ENCODE measurements at regions not wholly inside any gene's neighbourhood (a gene's known extent, or its start where the extent isn't known, plus 50 kb on each side); places are given as distances from the start of the nearest gene placed in this dataset.

- no peak for DNase-seq
These were observed 212.2 kb upstream of the FAT1 start for GRCh38 chr4:186935901-186936300.

DNA sequence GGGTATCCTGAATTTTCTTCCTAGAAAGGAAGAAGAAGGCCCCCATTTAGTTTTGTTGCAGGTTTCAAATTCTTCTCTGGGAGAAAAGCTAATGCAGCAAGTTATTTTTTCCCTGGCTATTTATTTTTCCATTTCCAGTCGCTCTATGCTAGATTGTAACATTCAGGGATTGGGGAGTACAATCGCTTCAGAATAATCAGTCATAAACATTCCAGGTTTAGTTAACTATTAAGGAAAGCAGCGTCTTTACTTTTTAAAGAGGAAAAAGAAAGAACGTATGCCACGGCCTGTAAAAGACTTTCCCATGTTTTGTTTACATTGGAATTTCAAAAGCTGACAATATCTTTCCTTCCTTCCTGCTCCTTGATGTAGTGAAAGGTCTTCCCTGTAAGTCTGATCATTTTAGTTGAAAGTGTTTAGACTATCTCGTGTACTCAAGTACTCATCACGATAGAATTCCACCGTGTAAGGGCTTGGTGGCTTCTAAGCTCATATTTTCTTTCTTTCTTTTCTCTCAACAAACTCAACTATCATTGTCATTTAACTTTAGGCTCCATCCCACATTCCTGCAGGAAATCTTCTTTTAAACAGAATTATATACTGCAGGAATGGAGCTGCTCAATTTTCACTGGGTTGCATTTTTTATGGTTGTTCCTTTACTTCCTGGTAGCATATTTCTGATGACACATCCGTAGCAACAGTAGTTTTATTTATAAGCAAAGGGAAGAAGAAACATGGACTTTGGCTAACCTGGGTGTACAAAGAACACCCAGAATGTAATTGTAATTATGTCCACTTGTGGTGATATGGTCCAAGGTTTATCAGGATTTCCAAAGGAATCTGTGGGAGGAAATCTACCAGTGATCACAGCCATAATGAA is 213.1 kb upstream of the FAT1 start:
- DNase-seq: no peak

GRCh38 chr4:186939226-186939625 is 215.6 kb upstream of the FAT1 start:
- DNase-seq: peak; percentile 8 to 30

GRCh38 chr4:186939766-186940165 is 216.1 kb upstream of the FAT1 start:
- DNase-seq: peak; percentile 73 to 82

GRCh38 chr4:186940476-186940875 is 216.8 kb upstream of the FAT1 start:
- no peak for DNase-seq

DNA sequence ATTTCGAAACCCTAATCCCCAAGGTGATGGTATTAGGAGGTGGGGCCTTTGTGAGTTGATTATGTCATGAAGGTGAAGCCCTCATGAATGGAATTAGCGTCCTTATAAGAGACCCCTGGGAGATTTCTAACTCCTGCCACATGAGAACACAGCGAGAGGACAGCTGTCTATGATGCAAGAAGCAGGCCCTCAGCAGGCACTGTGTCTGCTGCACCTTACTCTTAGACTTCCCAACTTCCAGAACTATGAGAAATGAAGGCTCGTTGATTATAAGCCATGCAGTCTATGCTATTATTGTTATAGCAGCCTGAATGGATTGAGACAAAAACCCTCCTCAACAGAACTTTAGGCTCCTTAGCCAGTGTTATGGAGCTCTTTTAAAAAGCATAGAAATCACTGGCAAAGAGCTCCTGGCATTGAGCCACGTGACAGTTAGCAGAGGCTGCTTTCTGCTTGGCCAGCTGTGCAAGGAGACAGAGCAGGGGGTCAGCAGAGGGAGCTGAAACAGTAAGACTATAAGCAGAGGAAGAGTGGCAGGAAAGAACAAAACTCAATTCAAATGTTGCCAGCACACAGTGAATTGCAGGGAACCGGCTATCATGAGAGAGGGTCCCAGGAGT is 219.2 kb upstream of the FAT1 start:
- DNase-seq: no peak

- DNase-seq: no peak
These were observed 219.8 kb upstream of the FAT1 start for GRCh38 chr4:186943411-186943810.

- no peak for DNase-seq
These were observed 222.5 kb upstream of the FAT1 start for GRCh38 chr4:186946136-186946535.

DNA sequence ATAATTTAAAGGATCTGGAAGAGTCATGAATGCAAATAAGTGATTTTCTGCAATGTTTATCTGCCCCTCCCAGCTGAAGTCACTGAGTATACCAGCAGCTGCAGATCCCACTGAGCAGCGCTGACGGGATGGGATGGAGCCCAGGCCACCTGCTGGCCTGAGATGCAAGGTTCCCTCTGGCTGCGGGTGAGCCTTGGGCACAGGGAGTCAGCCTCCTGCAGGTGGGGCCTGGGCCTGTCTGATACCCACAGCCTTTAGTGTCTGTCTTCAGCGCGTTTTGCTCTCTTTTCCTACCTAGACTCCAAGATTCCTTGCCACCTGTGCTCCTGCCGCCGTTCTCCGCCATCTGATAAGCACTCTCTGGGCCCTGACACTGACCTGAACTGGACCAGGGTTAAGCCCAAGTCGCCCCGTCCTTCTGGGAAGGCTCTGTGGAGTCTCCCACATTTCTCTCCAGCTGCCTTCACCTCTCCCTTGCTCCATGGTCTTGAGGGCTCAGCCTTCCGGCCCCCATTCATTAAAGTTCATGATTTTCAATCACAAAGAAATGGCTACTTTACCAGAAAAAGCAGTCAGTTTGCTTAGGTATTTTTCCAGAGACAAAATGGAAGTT is 223.1 kb upstream of the FAT1 start:
- no peak for DNase-seq

DNA sequence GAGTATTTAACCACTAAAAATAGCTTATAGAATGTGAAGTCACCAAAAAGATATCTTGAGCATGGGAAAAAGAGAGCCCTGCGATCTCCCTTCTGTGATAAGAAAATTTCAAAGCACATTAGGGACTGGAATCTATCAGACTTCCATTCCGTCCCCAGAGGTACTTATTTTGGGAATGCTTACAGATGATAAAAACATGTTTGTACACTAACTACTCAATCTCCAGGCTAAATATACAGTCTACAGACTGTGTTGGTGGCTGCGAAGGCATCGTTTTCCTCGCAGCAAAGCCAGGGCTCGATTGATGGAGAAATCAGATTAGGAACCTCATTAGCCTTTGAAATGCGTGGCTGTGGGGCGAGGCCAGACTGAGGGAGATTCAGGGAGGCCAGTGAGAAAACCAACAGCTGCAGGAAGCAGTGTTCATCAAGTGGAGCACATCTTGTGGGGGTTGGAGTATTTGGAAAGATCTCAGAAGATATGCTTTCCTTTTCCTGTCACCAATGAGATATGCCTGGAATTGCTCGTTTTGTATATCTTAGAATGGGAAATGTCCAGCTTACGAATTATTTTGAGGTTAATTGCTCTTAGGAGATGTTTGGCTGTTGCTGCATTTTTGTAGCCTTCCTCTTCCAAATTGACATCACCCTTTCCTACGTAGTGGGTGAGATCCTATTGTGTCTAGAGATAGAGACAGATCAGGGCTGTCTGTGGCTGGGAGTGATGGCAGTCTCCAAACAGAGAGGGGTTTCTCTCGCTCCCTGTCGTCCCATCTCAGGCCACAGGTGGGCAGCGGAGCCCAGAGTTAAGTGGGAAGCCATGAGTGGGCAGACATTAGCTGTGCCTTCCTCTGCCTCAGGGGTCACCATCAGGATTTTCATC is 224.9 kb upstream of the FAT1 start:
- DNase-seq: peak; percentile 7 to 17

DNA sequence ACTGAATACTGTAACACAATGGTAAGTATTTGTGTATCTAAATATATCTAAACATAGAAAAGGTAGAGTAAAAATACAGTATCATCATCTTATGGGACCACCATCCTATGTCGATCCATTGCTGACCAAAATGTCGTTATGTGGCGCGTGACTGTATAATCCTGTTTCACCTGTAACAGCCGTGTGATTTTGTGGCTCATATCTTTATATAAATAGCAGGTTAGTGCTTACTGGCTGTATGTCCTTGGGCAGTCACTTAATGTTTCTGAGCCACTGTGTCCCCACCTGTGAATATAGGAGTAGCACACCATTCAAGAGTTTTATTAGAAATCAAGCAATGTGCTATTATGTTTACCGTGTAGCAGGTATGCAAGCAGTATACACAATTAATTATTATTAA is 226.2 kb upstream of the FAT1 start:
- no peak for DNase-seq

DNA sequence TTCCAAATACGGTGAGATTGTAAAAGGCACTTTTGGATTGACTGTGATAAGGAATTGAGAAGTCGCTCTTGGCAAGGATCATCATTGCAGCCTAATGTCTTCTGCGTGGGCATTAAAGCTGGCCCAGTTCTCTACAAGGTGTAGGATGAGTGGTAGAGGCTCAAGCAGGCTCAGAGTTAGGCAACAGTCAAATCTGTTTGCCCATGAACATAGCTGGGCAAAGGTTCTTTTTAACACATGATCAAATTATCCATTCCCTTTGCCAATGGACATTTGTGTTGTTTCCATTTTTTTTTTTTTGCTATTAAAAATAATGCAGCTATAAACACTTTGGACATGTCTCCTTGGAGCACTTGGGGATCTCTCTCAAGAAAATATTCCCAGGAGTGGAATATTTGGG is 229.1 kb upstream of the FAT1 start:
- DNase-seq: no peak

GRCh38 chr4:186953599-186954260 is 230.1 kb upstream of the FAT1 start:
- DNase-seq: no peak

- no peak for DNase-seq
These were observed 230.9 kb upstream of the FAT1 start for GRCh38 chr4:186954509-186954908.

GRCh38 chr4:186954956-186955355 is 231.3 kb upstream of the FAT1 start:
- no peak for DNase-seq

DNA sequence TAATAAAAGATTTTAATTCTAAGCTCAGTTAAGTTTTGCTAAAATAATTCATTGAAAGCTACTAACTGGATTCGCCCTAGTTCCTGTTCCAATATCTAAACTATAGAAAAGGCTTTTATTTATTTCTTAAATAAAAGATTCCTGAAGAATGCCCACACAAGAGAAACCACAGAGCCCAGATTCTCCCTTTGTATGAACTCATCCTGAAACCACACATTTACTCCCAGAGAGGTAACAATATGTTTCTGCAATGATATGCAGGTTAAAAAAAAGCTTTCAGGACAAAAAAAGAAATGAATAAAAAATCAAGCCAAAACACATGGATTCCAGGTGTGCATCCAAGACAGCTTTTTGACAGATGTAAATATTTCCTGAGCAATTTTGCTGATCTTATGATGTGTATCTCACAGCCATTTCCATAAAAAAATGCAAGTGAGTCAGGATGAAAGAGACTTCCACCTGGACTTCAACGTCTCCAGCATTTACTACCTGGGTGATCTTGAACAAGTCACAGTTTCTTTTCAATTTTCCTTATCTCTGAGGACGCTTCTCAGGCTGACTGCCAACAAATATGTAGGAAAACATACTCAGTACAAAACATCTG is 234.4 kb upstream of the FAT1 start:
- no peak for DNase-seq

GRCh38 chr4:186958726-186959350 is 235.2 kb upstream of the FAT1 start:
- DNase-seq: no peak

- DNase-seq: no peak
These were observed 256.5 kb upstream of the FAT1 start for GRCh38 chr4:186979961-186980745.

DNA sequence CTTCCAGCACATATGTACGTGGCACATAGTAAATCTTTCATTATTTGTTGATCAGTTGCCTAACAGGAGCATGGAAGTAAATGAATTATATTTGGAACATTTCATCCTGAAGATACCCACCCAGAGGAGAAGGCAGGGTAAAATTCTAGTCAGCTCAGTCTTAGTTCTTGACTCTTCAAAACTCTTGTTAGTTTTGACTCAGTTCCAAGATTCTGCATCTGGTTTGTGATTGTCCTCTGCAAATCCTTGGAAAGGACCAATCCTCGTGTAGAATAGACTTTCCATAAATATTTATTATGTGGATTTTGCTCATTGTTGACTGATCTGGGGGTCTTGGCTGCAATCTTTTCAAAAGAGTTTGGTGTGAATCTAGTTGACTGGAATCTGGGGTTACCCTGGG is 257.5 kb upstream of the FAT1 start:
- no peak for DNase-seq

GRCh38 chr4:186982160-186982559 is 258.5 kb upstream of the FAT1 start:
- DNase-seq: no peak
